ENCODE measurements at regions not wholly inside any gene's neighbourhood (a gene's known extent, or its start where the extent isn't known, plus 50 kb on each side); places are given as distances from the start of the nearest gene placed in this dataset.

- TF ChIP-seq, protein P1, sequence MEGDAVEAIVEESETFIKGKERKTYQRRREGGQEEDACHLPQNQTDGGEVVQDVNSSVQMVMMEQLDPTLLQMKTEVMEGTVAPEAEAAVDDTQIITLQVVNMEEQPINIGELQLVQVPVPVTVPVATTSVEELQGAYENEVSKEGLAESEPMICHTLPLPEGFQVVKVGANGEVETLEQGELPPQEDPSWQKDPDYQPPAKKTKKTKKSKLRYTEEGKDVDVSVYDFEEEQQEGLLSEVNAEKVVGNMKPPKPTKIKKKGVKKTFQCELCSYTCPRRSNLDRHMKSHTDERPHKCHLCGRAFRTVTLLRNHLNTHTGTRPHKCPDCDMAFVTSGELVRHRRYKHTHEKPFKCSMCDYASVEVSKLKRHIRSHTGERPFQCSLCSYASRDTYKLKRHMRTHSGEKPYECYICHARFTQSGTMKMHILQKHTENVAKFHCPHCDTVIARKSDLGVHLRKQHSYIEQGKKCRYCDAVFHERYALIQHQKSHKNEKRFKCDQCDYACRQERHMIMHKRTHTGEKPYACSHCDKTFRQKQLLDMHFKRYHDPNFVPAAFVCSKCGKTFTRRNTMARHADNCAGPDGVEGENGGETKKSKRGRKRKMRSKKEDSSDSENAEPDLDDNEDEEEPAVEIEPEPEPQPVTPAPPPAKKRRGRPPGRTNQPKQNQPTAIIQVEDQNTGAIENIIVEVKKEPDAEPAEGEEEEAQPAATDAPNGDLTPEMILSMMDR (IDR thresholded peaks at IDR 0.05; ENCODE audit: insufficient read depth, low read depth, low read length): no peak
- no peak for TF ChIP-seq EZH2 (IDR thresholded peaks at IDR 0.05; ENCODE audit: insufficient read depth, low read length)
Observed at GRCh38 chr12:86634456-86635410, 378.5 kb upstream of the MGAT4C start.

All from astrocyte (in vitro differentiated cells and primary cell).